ENCODE measurements at regions not wholly inside any gene's neighbourhood (a gene's known extent, or its start where the extent isn't known, plus 50 kb on each side); places are given as distances from the start of the nearest gene placed in this dataset.

DNA sequence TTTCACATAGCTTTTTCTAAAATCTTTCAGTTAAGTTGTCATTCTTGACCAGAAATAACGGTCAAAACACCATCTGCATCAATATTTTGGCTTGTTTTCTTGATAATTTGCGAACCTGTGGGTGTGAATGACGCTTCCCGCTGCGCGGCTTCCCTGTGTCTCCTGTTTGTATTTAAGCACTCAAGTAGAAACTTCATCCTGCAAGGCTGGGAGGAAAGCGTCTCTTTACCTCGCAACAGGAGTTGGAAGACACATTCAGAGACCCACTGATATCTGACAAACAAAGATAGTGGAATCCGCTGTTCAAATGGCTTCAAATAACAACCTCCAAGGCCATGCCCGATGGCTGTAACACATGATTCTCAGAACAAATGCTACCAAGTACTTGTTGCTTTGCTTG lies 704.9 kb downstream of the DCDC2C start:
- DNase-seq, result no peak

DNA sequence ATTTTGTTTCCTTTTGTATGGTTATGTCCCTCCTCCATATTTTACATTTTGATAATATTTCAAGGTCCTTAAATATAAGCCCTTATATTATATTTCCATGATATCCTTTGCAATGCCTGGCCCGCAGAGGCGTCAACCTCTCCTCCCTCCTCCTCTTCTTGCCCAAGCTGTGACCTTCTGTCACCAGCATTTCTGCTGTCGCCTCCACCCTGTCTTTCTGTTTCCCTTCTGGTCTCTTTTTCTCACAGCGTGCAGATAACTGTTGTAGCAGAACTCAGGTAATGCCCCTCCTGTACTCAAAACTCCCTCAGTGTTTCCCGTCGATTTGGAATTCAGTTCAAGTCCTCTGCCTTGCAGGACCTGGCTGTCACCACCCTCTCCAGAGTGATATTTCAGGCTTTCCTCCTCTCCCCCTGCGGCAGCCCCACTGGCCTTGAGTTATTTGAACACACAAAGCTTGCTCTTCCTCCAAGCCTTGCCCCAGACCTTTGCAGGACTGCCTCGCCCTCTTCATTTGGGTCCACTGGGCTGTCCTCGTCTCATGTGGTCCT lies 709.3 kb downstream of the DCDC2C start:
- no peak for DNase-seq

DNA sequence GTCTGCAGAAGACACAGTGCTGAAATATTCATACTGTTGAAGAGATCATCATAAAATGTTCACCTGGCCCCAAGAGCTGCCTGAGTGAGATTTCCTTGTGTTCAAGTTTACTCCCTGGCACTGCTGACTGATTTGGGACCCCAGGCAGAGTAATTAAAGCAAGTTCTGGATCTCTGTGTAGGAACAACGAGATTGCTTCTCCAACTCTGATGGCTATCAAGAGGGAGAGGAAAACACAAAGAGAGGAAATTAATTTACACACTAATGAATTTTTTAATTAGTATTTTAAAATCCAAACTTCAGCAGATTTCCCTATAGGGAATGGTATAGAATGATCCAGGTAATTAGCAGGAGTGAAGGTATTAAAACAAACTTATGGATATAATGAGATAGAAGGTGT lies 711.8 kb downstream of the DCDC2C start:
- DNase-seq, result no peak

DNA sequence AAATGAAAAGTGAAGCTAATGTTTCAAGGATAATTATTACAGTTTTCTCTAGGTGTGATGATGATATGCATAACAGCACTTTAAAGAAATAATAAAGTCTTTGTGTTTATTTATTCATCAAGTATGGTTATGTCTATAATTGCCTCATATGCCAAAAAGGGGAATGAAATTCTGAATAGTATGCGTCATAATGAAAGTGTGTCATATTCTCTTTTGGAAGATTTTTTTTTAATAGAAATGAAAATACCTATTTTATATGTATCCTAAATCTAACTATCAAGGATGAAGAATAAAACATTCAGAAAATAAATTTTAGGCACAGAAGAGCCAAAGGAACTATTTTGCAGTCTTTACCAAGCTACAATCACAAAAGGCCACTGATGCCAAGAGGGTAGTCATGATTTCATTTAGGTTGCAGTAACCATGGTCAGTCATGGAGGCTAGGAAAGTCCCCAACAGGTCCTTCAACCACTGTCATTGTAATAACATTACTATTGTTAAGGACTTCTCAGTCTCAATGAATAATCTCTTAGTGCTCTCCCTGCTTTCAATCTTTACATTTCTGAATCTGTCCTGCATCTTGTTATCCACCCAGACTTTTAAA lies 712.5 kb downstream of the DCDC2C start:
- DNase-seq, result no peak

DNA sequence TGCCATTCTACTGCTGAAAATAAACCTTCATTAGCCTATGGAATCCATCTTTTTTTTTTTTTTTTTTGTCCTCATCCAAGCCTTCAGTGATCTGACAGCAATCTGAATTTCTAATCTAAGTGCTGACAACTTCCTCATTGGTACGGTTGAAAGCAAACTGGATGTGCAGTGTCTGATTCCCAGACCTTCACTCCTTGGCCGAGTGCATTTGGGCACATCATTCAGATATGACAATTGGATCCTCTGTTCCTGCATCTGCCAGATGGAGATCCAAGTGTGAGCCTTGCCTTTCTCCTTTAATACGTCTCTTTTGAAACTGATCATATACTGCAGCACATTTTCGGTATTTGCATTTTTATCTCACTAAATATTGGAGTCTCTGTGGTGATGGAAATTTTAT lies 713.1 kb downstream of the DCDC2C start:
- DNase-seq, result no peak

DNA sequence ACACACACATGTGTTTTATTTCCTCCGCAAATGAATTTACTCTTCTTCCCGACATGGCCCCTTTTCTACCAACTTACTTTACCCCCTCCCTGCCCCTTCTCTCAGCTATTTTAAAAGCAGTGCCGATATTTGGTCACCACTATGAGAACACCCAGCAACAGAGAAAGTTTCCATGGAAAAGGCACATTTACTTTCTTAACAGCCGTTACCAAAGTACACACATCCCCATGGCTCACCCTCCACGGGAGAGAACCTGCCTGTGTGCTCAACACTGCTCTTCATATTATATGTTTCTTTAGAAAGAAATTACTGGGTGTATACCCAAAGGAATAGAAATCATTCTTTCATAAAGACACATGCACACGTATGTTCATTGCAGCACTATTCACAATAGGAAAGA lies 714.4 kb downstream of the DCDC2C start:
- no peak for DNase-seq

DNA sequence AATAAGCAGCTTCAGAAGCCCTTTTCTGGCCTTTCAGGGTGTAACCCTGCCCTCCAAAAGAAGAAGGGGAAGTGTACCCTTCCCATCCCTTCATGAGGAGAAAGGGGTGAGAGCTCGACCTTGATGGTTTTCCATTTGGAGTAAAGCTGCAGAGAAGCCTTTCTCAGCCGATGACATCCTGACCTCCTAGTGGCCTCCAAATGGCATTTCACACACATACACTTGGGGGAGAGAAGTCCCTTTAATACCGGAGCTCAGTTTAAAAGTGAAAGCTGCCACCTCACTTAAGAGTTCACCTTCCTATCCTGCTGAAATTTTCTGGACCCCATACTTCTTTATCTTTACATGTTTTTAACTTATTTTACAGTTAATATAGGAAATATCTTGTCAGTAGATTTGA lies 716.7 kb downstream of the DCDC2C start:
- no peak for DNase-seq

DNA sequence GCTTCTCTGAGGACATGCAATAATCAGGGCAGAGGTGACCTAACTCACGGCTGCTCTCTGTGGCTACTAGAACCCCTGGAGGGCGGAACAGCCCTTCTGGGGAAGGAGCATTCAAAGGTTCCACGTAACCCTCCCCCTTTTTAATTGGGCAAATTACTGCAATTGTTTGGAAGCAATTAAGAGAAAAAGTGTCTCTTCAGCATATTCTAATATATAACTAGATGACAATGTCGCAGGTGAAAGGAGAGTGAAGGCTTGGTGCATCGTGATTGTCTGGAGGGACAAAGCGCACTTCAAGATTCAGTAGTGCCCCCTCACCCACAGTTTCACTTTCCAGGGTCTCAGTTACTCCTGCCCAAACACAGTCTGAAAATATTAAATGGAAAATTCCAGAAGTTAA lies 720.8 kb downstream of the DCDC2C start:
- DNase-seq, result no peak

DNA sequence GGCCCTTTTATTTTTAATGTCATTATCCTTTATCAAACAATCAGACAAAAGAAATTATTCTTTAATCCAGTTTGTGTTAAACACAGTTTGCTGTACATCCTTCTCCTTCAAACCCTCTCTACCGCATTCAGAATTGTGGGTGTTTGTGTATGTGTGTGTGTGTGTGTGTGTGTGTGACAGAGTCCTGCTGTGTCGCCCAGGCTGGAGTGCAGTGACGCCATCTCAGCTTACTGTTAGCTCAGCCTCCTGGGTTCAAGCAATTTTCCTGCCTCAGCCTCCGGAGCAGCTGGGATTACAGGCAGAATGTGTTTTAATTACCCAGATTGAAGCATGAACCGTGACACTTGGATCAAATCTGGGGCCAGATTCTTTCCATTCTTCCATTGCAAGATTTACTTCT lies 723.7 kb downstream of the DCDC2C start:
- DNase-seq, result no peak

DNA sequence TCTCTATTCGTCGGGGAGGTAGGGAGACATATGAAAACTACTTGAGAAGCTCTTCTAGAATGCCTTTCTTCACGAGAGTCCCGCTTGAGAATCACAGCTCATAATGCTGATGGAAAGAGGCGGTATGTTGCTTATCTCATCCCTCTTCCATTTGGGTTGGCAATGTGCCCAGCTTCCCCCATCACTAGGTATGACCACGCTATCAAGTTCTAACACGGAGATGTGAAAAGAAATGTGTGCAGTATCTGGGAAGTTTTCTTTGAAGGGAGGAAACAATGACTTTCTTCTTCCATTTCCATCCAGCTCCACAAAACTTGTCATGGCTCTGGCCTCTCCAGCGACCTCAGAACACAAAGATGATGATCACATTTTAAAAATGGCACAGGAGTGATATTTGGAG lies 742.4 kb downstream of the DCDC2C start:
- DNase-seq, result no peak

DNA sequence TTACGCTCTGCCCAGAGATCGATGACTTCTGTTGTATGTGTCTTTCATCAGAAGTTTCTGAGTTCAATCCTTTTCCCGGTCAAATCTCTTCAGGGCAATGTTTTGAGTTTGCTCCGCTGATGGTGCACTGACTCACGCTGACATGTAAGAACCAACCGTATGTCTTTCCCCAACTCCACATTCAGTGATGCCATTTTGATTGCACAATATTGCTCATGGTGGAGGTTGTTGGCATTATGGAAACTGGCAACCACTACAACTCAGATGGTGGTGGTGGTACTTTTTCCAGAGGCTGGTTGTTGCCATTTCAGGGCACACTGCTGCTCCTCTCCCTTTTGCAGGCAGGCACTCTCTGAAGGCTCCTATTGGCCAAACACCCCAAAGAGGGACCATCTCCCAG lies 751.5 kb downstream of the DCDC2C start:
- DNase-seq, result no peak

DNA sequence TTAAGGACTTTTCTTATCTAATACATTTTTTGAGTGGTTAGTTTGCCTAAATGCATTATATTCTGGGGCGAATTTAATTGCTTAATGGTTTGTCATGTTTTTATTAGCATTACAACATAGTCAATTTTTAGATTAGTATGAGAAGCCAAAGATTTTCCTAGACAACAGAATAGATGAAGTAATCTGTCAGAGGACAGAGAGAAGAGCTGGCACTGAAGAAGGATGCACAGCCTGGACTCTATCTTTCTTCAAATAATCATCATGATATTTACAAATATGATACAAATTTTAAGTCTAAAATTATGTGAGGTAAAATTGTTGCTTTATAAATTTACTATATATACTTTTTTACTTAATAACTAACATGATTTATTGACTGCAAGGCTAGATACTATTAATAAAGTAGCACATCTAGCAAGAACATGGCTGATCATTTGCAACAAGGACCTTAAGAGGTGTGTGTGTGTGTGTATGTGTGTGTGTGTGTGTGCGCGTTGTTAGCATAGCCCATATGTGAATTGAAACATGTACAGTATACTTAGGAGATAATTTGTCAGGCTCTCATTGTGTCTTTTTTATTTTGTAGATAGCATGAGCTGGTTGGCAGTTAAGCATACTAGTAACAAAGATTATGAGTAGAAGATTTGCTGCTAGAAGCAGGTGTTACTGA lies 752.2 kb downstream of the DCDC2C start:
- DNase-seq, result no peak

DNA sequence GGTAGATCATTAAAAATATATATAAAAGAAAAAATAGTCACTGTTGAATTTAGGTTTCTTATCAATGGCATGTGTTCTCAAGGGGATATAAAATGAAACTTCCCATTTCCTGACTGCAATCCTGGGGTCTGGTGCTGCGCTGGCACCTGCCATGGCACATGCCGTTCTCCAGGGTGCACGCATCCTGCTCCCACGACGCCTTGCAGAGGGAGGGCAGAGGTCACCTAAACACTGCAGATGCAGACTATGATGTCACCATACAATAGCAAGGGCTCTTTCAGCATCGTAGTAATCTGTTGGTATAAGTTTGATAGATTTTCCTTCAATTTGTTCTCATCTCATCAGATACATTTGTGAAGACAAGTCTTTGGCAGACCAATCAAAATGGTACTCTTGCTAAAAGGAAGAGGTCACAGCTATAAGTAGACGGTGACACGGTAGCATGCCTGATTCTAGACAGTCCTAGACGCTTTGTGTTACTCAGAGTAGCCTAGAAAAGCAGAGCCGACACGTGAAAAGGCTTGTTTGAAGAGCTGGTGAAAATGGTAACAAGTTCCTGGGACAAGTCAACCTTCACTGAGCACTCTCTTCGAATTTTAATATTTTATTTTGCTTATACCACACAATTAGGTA lies 761.4 kb downstream of the DCDC2C start:
- DNase-seq, result no peak

DNA sequence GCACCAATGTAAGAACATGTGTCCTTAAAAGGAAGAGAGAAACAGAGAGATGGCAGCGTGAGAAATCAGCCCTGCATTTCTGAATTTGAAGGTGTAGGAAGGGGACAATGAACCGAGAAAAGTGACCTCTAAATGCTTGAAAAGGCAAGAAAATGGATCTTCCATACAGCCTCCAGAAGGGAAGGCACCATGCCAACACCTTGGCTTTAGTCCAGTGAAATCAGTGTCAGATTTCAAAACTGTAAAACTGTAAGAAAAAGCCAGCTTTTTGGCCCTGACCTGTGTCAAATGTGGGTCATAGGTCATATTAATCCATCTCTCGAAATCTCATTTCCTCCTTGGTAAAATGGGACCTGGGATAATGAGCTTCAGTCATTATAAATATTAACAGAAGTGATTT lies 762.3 kb downstream of the DCDC2C start:
- DNase-seq, result no peak

DNA sequence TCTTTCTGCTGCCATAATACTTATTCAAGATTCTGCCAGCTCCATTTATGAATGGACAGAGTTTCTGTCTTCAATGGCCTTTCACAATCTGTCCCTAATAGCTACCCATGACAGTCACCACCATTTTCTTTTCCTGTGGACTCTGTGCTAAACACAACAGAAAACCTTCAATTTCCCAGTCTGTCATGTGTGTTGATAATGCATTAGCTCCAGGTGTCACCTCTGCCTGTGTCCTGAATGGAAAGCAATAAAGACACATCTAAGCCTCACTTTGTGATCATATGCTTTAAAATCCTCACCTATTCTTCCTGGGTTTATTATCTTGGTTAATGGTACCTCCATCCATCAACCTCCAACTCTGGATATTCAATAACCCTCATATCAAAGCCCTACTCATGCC lies 772.2 kb downstream of the DCDC2C start:
- DNase-seq, result no peak

DNA sequence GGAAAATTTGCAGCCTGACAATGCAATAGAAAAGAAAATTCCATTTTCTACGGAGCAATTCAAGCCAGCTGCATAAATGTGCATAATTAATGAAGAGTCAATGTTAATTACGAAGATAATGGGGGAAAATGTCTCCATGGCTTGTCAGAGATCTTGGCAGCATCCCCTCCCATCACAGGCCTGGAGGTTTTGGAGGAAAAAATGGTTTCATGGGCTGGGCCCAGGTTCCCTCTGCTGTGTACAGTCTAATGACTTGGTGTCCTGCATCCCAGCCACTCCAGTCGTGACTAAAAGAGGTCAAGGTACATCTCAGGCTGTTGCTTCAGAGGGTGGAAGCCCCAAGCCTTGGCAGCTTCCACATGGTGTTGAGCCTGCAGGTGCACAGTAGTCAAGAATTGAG lies 779.7 kb downstream of the DCDC2C start:
- no peak for DNase-seq

DNA sequence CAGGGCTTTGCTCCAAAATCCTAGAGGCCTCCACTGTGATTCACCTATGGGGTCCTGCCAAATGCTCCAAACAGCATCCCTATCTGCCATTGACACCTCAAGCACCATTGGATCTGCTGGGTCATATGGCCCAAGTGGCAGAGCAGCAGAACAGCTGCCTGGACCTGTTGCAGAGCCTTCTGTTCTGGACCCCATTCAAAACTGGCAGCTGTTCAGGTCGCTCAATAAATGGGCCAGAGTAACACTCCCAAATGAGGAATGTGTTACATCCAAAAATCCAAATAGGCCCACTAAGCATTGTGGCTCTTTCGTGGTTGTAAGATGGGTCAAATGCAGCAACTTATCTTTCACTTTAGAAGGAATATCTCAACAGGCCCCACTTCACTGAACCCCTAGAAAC lies 783.6 kb downstream of the DCDC2C start:
- no peak for DNase-seq

DNA sequence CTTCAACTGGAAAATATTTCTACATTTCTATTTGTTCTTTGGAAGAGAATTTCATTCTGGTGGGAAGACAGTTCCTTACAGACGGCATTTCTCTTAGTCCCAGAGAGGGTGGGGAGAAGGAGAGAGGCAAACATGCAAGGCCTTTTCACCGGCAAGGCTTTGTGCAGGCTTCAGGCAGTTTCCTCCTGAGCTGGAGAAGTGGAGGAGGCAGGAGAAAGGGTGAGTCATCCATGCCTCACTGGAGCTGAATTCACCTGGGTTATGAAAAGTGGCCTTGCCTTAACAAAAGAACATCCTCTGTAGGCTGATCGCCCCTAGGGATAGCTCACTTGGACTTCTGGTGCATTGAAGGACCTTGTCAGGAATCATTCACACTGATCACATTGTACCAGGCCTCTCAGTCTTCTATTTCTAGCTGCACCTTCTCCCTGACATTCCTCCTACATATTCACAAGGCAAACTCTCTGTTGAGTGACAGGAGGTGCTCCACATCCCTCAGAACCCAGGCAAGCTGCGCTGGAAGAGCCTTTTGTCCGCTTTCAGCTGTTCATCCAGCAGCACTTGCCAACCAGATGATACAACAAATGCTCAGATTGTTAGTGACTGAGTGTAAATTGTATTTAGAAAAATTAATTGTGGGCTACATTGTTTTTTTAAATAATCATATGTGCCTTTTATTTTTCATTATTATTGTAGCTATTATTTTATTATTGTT lies 796.1 kb downstream of the DCDC2C start:
- DNase-seq, result no peak

DNA sequence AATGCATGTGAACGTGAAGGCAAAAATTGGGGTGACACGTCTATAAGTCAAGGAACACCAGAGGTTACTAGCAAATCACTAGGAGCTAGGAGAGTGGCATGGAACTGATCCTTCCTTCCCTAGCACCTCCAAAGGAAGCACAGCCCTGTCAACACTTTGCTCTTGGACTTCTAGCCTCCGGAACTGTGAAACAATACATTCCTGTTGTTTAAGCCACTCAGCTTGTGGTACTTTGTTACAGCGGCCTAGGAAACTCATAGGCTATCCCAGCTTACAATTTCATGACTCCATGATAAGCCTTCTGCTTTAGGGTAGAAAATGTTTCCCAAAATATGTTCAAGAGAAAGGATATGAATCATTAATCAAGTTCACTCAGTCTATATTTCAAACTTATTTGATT lies 798.1 kb downstream of the DCDC2C start:
- DNase-seq, result no peak

DNA sequence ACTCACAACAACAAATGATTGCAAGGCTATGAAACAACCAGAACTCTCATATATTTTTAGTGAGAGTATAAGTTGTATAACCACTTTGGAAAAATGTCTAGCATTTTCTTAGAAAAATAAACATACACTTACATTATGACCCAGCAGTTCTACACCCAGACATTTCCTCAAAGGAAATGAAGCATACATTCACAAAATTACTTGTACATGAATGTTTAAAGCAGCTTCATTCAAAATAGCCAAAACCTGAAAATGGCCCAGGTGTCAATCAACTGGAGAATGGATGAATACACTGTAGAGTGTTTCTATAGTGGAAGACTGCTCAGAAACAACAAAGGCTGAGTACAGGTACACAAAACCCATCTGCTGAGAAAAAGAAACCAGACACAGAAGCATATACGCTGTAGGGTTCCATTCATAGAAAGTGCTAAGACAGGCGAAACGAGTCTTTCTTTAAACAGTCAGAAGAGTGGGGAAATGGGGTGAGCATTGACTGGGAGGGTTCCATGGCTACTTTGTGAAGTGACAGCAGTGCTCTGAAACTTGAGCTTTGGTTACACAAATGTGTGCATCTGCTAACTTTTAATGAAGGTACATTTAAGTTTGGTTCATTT lies 799.0 kb downstream of the DCDC2C start:
- no peak for DNase-seq

DNA sequence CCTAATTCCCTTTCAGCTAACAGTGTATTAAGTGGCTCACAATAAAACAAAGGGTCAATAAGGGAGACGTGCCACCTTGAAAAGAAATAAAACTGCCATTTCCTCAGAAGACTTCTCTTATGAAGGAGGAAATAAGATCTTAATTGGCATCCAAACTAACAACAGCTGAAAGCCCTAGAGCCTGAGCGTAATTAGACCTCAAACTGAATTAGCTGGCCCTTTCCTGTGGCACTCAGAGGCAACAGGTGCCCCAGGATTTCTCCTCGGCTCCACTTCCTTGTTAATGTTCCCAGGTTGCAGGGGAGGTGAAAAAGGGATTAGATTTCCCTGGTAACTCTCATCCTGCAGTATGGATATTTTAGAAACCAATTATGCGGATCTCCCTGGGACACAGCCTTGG lies 804.3 kb downstream of the DCDC2C start:
- no peak for DNase-seq

DNA sequence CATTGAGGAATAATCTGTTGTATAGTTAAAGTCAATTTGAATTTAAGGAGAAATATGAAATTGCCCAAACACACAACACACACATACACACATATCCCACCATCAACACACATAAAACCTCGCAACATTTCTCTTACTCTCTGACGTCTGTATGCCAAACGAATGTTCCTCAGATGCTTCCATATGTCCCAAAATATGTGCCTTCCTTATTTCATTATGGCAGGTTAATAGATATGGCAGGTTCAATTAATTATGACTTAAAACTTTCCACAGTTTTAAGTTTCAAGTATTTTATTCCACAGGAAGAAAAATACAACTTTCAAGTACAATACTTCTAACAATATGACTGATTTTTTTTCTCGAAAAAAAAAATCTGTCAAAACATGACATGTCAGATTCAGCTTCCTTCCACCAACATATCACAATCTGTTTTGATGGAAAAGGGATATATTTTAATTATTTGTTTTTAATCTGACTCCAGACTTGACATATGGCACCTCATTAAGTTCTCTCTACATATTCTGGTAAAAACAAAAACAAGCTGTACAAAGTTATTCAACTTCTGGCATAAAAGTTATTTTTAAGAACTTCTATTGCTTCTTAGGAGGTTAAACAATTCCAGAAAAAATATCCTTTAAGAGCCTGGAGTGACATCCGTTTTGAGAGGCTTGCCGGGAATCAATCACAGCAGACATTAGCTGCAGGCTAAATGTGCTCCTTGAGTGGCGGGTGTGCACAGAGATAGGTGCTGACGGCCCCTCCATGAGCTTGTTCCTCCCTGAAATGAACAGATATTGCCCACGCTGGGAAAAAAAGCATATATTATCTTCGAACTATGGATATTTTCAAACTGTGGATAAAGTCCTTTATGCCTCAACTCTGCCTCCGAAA lies 812.7 kb downstream of the DCDC2C start:
- no peak for DNase-seq

Measured in suppressor macrophage treated with lipopolysaccharide for 4 hours (primary cell).